CD14-positive monocyte (primary cell): ENCODE measurements at regions not wholly inside any gene's neighbourhood (a gene's known extent, or its start where the extent isn't known, plus 50 kb on each side); places are given as distances from the start of the nearest gene placed in this dataset.

Experiments
- DNase-seq, 3 donors: peaks; one replicate each; pipeline ENCODE4 v3.0.0-alpha.2; 2011 to 2022
- H2AFZ ChIP-seq: 2 replicates; pipeline ENCODE4 v1.6.0; 2012; ENCODE audit warnings: mild to moderate bottlenecking, low read depth, low read length, inconsistent platforms; ENCODE audit not compliant: insufficient read depth, poor library complexity, severe bottlenecking
- H3K27ac ChIP-seq, 2 donors: 1 replicate in 1 of 2; 2 replicates in 1 of 2; pipeline ENCODE4 v1.5.1; 2012 to 2013; ENCODE audit warnings: low read length in 2 of 2, control low read depth in 1 of 2, inconsistent platforms in 1 of 2, low read depth in 1 of 2, mild to moderate bottlenecking in 1 of 2
- H3K27me3 ChIP-seq, 2 donors: one replicate each; pipeline versions ENCODE4 v1.6.0 to v1.6.1; 2011 to 2013; ENCODE audit warnings: low read length in 2 of 2; ENCODE audit not compliant: control insufficient read depth in 2 of 2, insufficient read depth in 2 of 2
- H3K36me3 ChIP-seq, 2 donors: replicated peaks in 1 of 2; 1 replicate in 1 of 2; 2 replicates in 1 of 2; pipeline versions ENCODE4 v1.5.1 to v1.6.1; 2012 to 2013; ENCODE audit warnings: low read length in 2 of 2, control low read depth in 1 of 2, inconsistent platforms in 1 of 2, mild to moderate bottlenecking in 1 of 2; ENCODE audit not compliant: insufficient read depth in 2 of 2, control insufficient read depth in 1 of 2
- H3K4me1 ChIP-seq, 2 donors: 1 replicate in 1 of 2; 2 replicates in 1 of 2; pipeline versions ENCODE4 v1.5.1 to v1.6.1; 2012 to 2013; ENCODE audit warnings: low read length in 2 of 2, control low read depth in 1 of 2, inconsistent platforms in 1 of 2, mild to moderate bottlenecking in 1 of 2, moderate library complexity in 1 of 2; ENCODE audit not compliant: insufficient read depth in 2 of 2, control insufficient read depth in 1 of 2
- H3K4me2 ChIP-seq: replicated peaks from 2 replicates; pipeline ENCODE3; 2012; ENCODE audit warnings: low read length, moderate library complexity, mild to moderate bottlenecking; ENCODE audit not compliant: poor library complexity, severe bottlenecking; ENCODE audit errors: extremely low read depth
- H3K4me3 ChIP-seq, 3 experiments: fragments of 200-600 bp in 1 of 3; sonication (generic) in 1 of 3; replicated peaks in 1 of 3; 1 replicate in 2 of 3; 2 replicates in 1 of 3; pipeline ENCODE4 v1.5.1; 2011 to 2013; ENCODE audit warnings: low read length in 3 of 3, mild to moderate bottlenecking in 3 of 3, control low read depth in 2 of 3, low read depth in 2 of 3, inconsistent platforms in 1 of 3, moderate library complexity in 1 of 3
- H3K79me2 ChIP-seq: 2 replicates; pipeline ENCODE4 v1.6.0; 2012; ENCODE audit warnings: mild to moderate bottlenecking, control low read depth, inconsistent platforms, low read length, moderate library complexity; ENCODE audit not compliant: insufficient read depth
- H3K9ac ChIP-seq: 2 replicates; pipeline ENCODE4 v1.6.0; 2017; ENCODE audit warnings: low read length, mild to moderate bottlenecking; ENCODE audit not compliant: insufficient read depth, poor library complexity, severe bottlenecking
- H3K9me3 ChIP-seq, 2 donors: replicated peaks in 1 of 2; 1 replicate in 1 of 2; 2 replicates in 1 of 2; pipeline versions ENCODE4 v1.5.1 to v1.6.1; 2012 to 2013; ENCODE audit warnings: low read length in 2 of 2, control low read depth in 1 of 2; ENCODE audit not compliant: control insufficient read depth in 1 of 2, insufficient read depth in 1 of 2
- H4K20me1 ChIP-seq: 2 replicates; pipeline ENCODE4 v1.6.0; 2012; ENCODE audit warnings: mild to moderate bottlenecking, low read length, control low read depth, moderate library complexity; ENCODE audit not compliant: insufficient read depth
- H3K27ac Mint-ChIP-seq, 7 donors: one replicate each; pipeline ENCODE4 v1.8.0; 2020; ENCODE audit warnings: mild to moderate bottlenecking in 7 of 7, mixed read lengths in 7 of 7, moderate library complexity in 6 of 7, inconsistent platforms in 2 of 7
- H3K27me3 Mint-ChIP-seq, 3 donors: one replicate each; pipeline ENCODE4 v1.8.0; 2021 to 2022; ENCODE audit warnings: low read depth in 3 of 3, mild to moderate bottlenecking in 3 of 3, mixed read lengths in 3 of 3, moderate library complexity in 3 of 3, inconsistent platforms in 1 of 3
- H3K36me3 Mint-ChIP-seq, 2 donors: one replicate each; pipeline ENCODE4 v1.8.0; 2020; ENCODE audit warnings: mixed read lengths in 2 of 2, inconsistent platforms in 1 of 2, mild to moderate bottlenecking in 1 of 2
- H3K4me1 Mint-ChIP-seq: one replicate; pipeline ENCODE4 v1.8.0; 2020; ENCODE audit warnings: mild to moderate bottlenecking, mixed read lengths
- H3K4me3 Mint-ChIP-seq, 2 donors: one replicate each; pipeline ENCODE4 v1.8.0; 2020; ENCODE audit warnings: mild to moderate bottlenecking in 2 of 2, mixed read lengths in 2 of 2, moderate library complexity in 1 of 2
- H3K9me3 Mint-ChIP-seq, 7 donors: one replicate each; pipeline ENCODE4 v1.8.0; 2020 to 2022; ENCODE audit warnings: mixed read lengths in 7 of 7, mild to moderate bottlenecking in 6 of 7, moderate library complexity in 6 of 7, inconsistent platforms in 2 of 7
- whole genome bisulfite sequencing: methylation state at CpG from one replicate; pipeline ENCODE4 v1.1.5; 2013; ENCODE audit warnings: missing lambda C conversion rate; ENCODE audit not compliant: insufficient coverage; 5-methylcytosine and 5-hydroxymethylcytosine counted together
- intact Hi-C, 2 donors: fragments of 100-400 bp; cut with micrococcal nuclease; formaldehyde crosslinking; loops; one replicate each; pipeline versions ENCODE4 v1.15.0 to v1.15.1; 2023
- TF ChIP-seq, protein P1 (sequence below): fragments of 200-600 bp; IDR thresholded peaks from one replicate; pipeline ENCODE4 v1.8.0; 2022; ENCODE audit warnings: antibody characterized with exemption, mild to moderate bottlenecking

- Histone ChIP-seq H4K20me1 (no peaks in the 10 kb centered on the region), H3K9ac (no peak overlapping the region), H2AFZ (no peak overlapping the region), H3K4me2 (no peak overlapping the region), H3K27me3 (no peaks in the 10 kb centered on the region), H3K27ac (no peak overlapping the region), H3K79me2 (no peaks in the 10 kb centered on the region), H3K4me3 (no peak overlapping the region), H3K9me3 (no peaks in the 10 kb centered on the region), H3K4me1 (peaks cover 34 to 36% of the 10 kb centered on the region in 2 donors), H3K36me3 (no peaks in the 10 kb centered on the region)
- Mint-ChIP-seq H3K9me3 (no peaks in the 10 kb centered on the region), H3K36me3 (peaks cover 0 to 4% of the 10 kb centered on the region in 2 donors), H3K4me3 (no peak overlapping the region), H3K4me1 (peaks cover 39% of the 10 kb centered on the region), H3K27ac (no peak overlapping the region), H3K27me3 (peaks cover 0 to 6% (median 0%) of the 10 kb centered on the region in 3 donors)
- TF ChIP-seq, protein P1, sequence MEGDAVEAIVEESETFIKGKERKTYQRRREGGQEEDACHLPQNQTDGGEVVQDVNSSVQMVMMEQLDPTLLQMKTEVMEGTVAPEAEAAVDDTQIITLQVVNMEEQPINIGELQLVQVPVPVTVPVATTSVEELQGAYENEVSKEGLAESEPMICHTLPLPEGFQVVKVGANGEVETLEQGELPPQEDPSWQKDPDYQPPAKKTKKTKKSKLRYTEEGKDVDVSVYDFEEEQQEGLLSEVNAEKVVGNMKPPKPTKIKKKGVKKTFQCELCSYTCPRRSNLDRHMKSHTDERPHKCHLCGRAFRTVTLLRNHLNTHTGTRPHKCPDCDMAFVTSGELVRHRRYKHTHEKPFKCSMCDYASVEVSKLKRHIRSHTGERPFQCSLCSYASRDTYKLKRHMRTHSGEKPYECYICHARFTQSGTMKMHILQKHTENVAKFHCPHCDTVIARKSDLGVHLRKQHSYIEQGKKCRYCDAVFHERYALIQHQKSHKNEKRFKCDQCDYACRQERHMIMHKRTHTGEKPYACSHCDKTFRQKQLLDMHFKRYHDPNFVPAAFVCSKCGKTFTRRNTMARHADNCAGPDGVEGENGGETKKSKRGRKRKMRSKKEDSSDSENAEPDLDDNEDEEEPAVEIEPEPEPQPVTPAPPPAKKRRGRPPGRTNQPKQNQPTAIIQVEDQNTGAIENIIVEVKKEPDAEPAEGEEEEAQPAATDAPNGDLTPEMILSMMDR, result no peak
- DNase-seq, result no peak
- intact Hi-C loops, result no loop called here
- WGBS, result no CpG with 5 or more reads among the region's 2 CpGs
Observed at GRCh38 chr20:50327666-50328065, 137.0 kb downstream of the CEBPB start.

- intact Hi-C loops, result no loop called here
- H3K4me3 ChIP-seq, result no peak overlapping the region
- Mint-ChIP-seq H3K36me3 (peaks cover 0 to 4% of the 10 kb centered on the region in 2 donors), H3K27ac (no peak overlapping the region), H3K4me1 (peaks cover 47% of the 10 kb centered on the region), H3K9me3 (no peaks in the 10 kb centered on the region), H3K4me3 (no peak overlapping the region), H3K27me3 (peaks cover 0 to 6% (median 0%) of the 10 kb centered on the region in 3 donors)
- H3K27me3 ChIP-seq, result no peaks in the 10 kb centered on the region
- H3K9ac ChIP-seq, result no peak overlapping the region
- H3K36me3 ChIP-seq, result no peaks in the 10 kb centered on the region
- no peak overlapping the region for H2AFZ ChIP-seq
- no peaks in the 10 kb centered on the region for H3K9me3 ChIP-seq
- H3K79me2 ChIP-seq, result no peaks in the 10 kb centered on the region
- no peak for DNase-seq
- TF ChIP-seq, protein P1, result no peak
- H3K4me1 ChIP-seq, result peaks cover 41 to 44% of the 10 kb centered on the region in 2 donors
- no peak overlapping the region for H3K4me2 ChIP-seq
- 84% methylated on average over 3 of the region's 6 CpGs for WGBS
- no peak overlapping the region for H3K27ac ChIP-seq
- no peaks in the 10 kb centered on the region for H4K20me1 ChIP-seq
Observed at GRCh38 chr20:50328222-50328979, 137.8 kb downstream of the CEBPB start.
